Lower leg skin (tissue), 3 donors: ENCODE measurements at regions not wholly inside any gene's neighbourhood (a gene's known extent, or its start where the extent isn't known, plus 50 kb on each side); places are given as distances from the start of the nearest gene placed in this dataset.

ENCODE experiments used
- CTCF ChIP-seq, 3 donors: fragments of 450-650 bp; IDR thresholded peaks; one replicate each; pipeline ENCODE4 v1.5.1; 2016; ENCODE audit warnings: antibody characterized with exemption in 3 of 3, mild to moderate bottlenecking in 3 of 3, moderate library complexity in 2 of 3
- POLR2A ChIP-seq, 2 donors: fragments of 450-650 bp; IDR thresholded peaks; one replicate each; pipeline ENCODE4 v1.6.1; 2016 to 2017; ENCODE audit warnings: antibody characterized with exemption in 2 of 2, mild to moderate bottlenecking in 1 of 2, moderate library complexity in 1 of 2

GRCh38 chr2:15718944-15719323 is 127.3 kb downstream of the DDX1 start:
- TF ChIP-seq CTCF (IDR thresholded peaks at IDR 0.05) (no peak), POLR2A (IDR thresholded peaks at IDR 0.05) (no peak)
